RCC 7860 (cell line): ENCODE measurements at regions not wholly inside any gene's neighbourhood (a gene's known extent, or its start where the extent isn't known, plus 50 kb on each side); places are given as distances from the start of the nearest gene placed in this dataset.
"Not testable (repeated sequence)": the region's sequence is repeated elsewhere in the genome, so short reads cannot be mapped to it uniquely, and the experiment has no call there.

Source experiments
- DNase-seq: peaks from one replicate; pipeline ENCODE4 v3.0.0-alpha.2; 2015; ENCODE audit warnings: low spot score
- FAIRE-seq: peaks from 2 replicates; lab custom pipeline; 2012; peaks lifted over from hg19 to GRCh38; lab: Jason Lieb, UNC

DNA sequence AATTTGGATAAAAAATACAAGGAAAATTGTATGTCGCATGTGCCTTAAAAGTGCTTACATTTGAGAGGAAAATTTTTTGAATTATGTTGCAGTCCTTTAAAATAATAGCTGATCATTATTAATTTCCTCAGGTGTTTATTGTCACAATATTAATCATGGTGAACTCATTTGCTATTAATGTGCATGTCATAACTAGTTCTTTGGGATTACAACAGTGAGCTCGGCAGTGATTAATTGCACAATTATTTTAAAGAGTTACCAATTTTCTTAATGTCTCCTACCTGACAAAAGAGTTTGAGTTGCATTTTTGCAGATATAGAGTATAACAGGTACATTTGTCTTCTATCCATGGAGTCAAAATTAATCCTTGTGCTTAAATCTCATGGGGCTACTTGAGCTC is 854.3 kb downstream of the BRINP3 start:
- FAIRE-seq (no peak), DNase-seq (no peak)

DNA sequence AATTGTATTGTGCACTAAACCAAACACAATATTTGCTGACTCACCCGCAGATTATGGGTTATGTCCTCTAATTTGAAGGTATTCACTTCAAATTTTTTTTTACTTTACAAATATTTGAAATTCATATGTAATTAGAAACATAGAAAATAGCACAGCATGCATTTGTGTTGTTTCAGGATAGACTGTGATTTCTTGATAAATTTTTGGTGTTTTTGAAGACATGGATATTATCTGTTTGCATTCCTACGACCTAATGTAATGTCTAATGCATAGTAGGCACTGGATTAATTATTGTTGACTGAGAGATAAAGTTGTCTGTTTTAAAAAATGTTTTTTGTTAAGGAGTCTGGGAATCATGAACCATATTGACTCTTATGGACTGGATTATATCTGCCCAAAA is 850.2 kb downstream of the BRINP3 start:
- no peak for DNase-seq
- no peak for FAIRE-seq

DNA sequence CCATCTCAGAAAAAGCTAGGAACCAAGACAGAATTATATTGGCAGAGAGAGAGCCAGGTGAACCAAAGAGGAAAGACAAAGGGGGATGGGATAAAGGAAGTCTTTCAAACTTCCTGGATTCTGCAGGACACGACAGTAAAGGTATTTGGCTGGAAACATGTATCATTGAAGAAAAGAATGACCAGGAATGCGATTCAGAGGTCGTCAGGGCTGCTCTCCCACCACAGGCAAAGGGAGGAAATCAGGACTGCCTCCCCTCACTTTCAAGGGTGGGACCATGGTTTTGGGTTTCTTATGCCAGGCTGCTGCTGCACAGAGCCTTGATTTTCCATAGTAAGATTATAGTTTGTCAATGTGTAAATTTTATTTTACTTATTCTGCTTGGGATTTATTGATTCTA is 848.8 kb downstream of the BRINP3 start:
- FAIRE-seq: no peak
- no peak for DNase-seq

DNA sequence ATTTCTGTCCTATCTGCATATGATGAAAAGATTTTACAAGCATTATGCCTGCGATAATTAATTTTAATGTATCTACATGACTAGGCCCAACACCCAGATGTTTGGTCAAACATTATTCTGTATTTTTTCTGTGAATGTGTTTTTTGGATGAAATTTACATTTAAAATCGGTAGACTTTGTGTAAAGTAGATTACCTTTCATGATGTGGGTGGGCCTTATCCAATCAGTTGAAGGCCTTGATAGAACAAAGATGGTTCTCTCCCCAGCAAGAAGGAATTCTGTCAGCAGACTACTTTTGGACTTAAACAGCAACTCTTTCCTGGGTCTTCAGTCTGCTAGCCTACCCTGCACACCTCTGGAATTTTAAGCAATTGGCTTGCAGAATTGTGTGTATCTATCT is 844.0 kb downstream of the BRINP3 start:
- FAIRE-seq: no peak
- no peak for DNase-seq

DNA sequence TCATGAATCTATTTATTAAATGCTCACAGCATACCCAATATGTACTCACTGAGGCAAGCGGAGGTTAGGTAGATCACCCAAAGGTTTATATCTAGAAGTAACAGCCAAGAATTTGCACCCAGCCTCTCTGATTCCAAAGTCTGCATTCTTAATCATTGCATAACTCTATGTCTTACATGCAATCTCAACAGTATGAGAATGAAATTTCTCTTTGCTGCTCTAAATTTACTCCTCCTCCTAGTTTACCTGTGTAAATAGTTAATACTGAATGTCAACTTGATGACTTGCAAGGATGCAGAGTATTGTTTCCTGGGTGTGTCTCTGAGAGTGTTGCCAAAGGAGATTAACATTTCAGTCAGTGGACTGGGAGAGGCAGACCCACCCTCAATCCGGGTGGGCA is 840.6 kb downstream of the BRINP3 start:
- FAIRE-seq (no peak), DNase-seq (no peak)

DNA sequence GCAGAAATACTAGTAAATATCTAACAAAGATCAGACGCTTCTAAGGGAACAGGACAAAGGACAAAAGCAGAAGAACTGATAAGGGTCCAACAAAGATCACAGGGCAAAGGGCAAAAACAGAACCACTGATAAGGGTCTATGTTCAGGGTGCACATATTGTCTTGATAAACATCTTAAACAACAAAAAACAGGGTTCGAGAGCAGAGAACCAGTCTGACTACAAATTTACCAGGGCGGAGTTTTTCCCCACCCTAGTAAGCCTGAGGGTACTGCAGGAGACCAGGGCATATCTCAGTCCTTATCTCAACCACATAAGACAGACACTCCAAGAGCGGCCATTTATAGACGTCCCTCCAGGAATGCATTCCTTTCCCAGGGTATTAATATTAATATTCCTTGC is 833.5 kb downstream of the BRINP3 start:
- FAIRE-seq, DNase-seq: not testable (repeated sequence)

DNA sequence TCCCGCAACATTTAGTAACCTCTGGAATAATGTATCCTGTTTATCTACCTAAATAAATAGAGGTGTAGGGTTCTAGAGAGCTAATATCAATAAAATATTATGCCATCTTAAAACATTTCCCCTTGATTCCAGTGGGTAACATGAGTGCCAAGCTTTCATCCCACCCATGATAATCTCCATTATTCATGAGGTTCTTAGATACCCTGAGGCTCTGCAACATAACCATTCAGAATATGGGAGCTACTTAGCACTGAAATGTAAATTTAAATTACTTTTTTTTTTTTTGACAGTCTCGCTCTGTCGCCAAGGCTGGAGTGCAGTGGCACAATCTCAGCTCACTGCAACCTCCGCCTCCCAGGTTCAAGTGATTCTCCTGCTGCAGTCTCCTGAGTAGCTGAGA is 832.7 kb downstream of the BRINP3 start:
- FAIRE-seq (no peak), DNase-seq (no peak)

DNA sequence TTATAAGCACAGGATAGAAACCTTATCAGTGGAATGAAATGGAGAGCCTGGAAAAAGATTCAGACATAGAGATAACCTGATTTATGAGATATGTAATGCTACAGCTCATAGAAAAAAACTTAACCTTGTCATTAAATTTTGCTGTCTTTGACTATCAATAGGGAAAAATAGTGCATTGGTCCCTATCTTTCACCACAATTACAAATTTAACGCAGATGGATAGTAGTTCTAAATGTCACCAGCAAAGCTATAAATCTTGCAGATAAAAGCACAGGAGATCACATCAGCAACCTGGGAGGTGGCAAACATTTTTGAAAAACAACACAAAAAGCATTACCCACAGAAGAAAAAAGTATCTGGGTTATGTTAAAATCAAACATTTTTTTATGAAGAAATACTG is 831.6 kb downstream of the BRINP3 start:
- FAIRE-seq (no peak), DNase-seq (no peak)

DNA sequence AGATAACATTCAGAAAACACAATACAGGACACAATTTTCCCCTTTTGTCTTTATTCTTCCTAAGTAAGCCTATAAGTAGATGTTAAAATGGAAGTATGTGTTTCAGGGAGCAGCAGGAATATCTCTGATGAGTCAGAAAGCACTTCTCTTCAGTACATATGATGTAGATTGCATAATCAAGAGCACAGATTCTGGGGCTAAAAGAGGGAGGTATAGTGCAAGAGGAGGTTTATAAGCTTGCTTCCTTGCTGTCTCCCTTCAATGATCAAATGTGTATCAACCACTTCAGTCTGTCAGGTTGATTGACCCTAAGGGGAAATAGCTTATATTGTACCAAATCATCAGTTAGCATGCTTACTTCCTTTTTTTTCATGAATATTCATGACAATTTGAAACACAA is 822.8 kb downstream of the BRINP3 start:
- DNase-seq: no peak
- no peak for FAIRE-seq

DNA sequence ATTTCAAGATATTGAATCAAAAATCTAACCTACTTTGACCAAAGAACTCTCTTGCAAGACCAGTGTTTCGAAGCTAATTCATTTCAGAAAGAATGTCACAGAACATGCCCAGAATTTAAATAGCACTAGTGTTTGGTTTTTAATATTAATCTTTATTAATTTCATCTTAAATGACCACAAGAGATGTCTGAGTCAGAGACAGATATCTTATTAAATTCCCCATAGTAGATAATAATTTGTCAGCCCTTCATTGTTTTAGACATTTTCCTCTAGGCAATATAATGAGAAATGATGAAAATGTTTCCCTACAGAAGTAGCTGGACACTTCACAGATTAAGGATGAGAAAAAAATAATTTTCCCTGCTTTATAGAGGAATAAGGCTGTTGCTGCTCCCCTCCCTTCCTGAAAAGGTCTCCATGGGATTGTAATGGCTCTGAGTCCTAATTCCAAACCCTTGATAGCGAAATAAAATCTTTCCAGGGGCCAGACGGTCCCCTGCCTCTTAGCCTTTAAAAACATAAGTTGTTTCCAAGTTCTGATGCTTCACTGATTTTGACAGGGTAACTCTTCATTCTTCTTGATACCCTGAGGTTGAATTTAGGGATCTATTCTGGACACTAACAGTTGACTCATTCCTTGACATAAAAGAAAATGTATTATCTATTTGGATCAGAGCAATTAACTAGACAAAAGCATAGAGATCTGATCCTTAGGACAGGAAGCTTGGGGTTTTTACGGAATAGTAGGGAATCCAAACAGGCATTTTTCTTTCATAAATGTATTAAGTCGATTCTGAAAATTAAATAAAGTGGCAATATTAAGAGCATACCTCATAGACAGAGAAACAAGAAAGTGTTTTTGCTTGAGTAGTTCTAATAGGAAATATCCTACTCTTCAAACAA is 820.8 kb downstream of the BRINP3 start:
- DNase-seq (no peak), FAIRE-seq (no peak)

DNA sequence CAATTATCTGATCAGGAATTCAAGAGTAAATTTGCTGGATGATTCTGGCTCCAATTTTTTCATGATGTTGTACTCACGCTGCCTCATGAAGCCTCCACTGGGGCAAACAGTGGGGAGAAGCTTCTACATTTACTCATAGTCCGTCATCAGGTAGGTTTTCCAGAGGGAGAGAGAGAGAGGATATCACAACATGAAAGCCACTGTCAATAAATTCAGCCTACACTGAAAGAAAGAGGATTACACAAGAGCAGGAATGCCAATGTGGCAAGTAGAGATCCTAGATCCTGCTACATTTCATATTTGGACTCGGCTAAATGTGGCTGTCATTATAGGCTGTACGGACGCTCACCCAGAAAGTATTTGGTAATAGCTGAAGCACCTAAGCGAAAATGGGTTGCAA is 819.9 kb downstream of the BRINP3 start:
- FAIRE-seq (no peak), DNase-seq (no peak)

DNA sequence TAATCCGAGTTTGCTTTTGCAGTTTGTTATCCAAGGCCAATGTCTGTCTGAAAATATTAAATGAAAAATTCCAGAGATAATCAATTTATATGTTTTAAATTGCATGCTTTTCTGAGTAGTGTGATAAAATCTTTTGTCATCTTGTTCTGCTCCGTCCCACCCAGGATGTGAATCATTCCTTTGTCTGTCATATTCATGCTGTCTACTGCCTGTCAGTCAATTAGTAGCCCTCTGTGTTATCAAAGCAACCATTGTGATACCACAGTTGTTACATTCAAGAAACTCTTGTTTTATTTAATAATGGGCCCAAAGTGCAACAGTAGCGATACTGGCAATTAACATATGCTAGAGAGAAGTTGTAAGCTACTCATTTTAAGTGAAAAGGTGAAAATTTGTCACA is 819.3 kb downstream of the BRINP3 start:
- no peak for DNase-seq
- peak; percentile 8 for FAIRE-seq

DNA sequence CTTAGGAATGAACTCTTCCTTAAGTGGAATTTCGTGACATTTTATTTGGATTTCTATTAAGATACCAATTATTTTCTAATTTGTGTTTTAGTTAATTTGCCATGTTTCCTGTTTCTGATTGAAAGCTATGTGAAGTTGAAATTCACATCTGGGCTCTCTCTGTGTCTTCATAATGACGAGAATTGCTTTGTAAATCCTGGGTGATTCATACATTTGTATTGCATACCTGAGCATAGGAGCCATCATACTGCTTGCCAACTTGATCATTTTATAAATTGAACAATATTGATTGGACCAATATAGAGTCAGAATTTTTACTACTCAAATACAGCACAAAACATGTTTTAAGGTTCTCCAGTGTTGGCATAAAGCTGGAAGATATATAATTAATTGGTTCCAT is 817.9 kb downstream of the BRINP3 start:
- FAIRE-seq (no peak), DNase-seq (no peak)

DNA sequence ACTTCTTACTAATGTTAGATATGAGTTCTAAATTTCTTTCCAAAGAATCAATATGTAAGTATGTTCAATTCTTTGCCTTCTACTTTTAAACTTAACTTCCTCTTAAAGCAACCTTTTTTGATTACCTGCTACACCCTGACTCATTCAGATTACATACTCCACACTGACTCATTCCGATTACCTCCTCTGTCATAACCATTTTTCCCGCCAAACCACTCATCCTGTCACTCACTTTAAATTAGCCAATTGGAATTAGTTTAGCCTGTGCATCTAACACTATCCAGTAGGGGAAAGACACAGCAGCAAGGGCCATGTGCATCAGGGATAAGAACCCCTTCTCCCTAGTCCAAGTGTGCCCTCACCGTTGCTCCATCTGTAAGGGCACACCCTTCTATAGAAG is 815.5 kb downstream of the BRINP3 start:
- DNase-seq (peak; percentile 38), FAIRE-seq (peak; percentile 48)

DNA sequence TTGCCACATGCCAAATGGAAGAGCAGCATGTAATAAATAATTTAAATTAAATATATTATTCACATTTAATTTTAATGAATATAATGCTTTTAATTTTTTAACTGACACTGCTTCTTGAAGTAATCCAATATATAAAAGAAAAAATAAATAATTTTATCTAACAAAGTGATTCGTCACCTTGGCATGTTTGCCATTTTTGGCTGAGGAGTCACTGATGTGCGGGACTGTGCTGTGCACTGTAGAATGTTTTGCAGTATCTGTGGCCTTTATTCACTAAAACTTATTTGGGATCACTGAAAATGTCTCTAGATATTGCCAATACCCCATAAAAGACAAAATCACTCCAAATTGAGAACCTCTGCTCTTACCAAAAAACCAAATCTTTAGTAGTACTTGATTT is 807.8 kb downstream of the BRINP3 start:
- DNase-seq (peak; percentile 27), FAIRE-seq (no peak)

DNA sequence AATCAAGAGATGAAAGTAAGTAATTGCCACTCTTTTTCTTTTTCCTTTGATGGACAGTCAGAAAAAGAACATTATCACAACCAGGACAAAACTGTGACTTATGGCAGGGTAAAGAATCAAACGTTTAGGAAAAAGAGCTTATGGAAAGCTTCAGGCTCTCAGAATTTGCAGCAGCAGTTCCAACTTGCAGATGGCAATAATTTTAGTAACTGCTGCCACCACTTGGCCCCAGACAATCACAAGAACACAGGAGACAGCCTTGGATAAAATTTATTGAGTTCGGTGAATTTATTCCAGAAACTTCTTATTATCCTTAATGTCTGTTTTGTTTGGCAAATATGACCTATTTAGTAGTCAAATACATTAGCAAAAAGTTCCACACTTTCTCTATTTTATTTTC is 804.4 kb downstream of the BRINP3 start:
- no peak for FAIRE-seq
- DNase-seq: no peak

DNA sequence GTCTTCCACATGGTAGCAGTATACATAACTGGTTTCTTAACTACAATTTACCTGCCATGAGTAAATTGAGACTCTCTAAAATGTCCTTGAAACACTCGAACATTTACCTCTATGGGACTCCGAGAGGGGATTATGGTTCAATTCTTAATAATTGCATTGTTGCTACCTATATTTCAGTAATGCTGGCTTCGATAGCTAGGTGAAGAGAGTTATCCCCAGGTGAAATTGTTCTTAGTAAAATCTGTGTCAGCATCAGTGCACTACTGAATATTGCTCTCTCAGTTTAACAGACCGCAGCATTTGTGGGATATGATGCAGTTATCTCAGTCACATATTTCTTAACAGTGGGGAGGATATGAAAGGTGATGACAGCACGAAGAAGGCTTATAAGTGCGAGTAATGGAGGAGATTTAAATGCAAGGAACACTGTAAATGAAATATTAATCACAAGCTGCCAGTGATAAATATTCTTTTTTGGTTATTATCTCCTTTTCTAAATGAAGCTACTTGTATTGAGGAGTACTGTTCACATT is 801.9 kb downstream of the BRINP3 start:
- DNase-seq: no peak
- no peak for FAIRE-seq

DNA sequence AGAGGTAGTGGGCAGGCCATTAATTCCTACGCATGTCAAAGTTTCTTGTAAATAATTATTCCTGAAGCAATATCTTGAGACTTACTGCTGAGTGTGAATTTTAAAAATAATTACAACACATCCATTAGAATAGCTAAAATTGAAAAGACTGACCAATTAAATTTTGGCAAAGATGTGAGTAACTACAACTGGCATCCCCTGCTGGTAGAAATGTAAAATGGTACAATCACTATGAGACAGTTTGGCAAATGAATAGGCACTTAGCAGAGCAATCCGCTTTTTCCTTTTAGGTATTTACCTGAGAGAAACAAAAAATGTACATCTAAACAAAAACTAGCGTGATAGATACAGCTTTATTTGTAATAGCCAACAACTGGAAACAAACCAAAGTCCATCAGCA is 798.9 kb downstream of the BRINP3 start:
- DNase-seq (no peak), FAIRE-seq (no peak)

DNA sequence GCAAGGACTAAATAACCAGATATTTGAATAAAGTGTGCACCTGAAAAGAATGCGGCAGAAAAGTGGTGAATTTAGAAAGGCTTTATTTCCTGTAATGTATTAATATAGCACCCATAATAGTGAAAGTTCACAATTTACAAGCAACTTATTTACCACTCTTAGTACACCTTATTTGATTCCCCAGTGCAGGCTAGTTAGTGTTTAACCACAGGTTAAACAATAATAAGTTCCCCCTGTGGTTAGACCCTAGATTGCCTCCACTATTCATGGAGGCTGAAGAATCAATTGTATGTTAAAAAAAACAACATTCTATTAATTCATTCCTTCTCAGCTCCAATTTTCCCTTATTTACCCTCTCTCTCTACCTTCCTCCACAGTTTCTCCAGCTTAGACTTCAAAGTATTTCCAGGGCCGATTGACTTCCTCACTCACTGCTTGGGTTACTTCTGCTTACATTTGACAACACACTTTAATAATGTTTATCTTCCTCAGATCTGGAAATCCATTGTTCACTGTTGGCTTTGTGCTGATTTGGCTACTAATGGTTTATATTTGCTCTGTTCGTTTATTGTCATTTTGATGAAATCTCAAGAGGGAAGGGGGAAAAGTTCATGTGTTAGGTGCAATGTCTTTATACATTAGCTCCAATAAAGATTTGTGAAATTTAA is 796.3 kb downstream of the BRINP3 start:
- peak; percentile 7 for FAIRE-seq
- no peak for DNase-seq

DNA sequence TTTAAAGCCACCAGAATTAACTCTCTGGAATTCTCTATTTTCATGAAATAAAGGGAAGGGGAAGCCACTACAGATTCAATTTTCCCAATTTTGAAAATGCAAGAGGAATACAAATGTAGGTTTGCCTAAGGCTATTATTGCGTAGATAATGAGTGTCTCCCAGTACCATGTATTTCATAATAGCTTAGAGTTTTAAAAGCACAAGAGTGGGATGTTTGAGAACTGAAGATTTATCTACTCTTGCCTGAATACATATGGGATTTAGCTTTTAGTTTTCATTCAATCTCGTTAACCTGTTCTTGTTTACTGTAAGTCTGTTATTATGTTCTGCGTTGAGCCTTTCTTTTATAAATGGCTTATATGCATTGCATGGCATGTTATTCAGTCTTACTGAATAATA is 795.1 kb downstream of the BRINP3 start:
- DNase-seq (no peak), FAIRE-seq (no peak)

DNA sequence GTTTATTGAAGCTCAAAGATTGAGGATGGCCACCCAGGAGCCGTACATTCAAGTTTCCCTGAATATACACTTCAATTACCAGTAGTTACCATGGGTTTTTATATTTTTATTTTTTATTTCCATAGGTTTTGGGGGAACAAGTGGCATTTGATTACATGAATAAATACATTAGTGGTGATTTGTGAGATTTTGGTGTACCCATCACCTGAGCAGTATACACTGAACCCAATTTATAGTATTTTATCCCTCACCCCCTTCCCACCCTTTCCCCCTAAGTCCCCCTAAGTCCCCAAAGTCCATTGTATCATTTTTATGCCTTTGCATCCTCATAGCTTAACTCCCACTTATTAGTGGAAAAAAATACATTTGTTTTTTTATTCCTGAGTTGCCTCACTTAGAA is 791.4 kb downstream of the BRINP3 start:
- DNase-seq: no peak
- FAIRE-seq: no peak

DNA sequence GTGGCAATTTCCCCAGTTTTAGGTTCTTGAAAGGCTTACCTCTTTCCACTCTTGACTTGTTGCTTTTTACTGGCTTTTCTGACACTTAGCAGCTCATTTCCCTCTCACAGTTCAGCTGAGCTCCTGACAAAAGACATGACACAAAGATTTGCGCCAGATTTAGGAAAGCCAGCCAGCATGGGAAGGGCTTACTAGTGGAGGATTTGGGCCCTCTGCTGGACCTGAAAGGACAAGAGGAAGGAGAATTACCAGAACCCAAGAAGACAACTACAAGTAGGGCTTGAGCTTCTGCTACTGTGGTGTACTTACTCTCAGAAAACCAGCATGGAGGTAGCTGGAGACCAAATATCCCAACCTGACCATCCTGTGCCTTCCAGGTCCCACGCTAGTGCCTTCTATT is 784.5 kb downstream of the BRINP3 start:
- FAIRE-seq (no peak), DNase-seq (no peak)
